Upper lobe of right lung (tissue), 1 donor: ENCODE measurements at regions not wholly inside any gene's neighbourhood (a gene's known extent, or its start where the extent isn't known, plus 50 kb on each side); places are given as distances from the start of the nearest gene placed in this dataset.

Experiments
- ATAC-seq: fragments of 200-7000 bp; cut with Tn5 transposase; one replicate; pipeline ENCODE4 v1.9.1; 2020; ENCODE audit warnings: mild to moderate bottlenecking, moderate library complexity
- DNase-seq: peaks from one replicate; pipeline ENCODE4 v3.0.0-alpha.2; 2020
- H3K27ac ChIP-seq: fragments of 200-600 bp; one replicate; pipeline ENCODE4 v1.8.0; 2022
- H3K27me3 ChIP-seq: fragments of 200-600 bp; one replicate; pipeline ENCODE4 v1.8.0; 2022; ENCODE audit warnings: mild to moderate bottlenecking
- H3K36me3 ChIP-seq: fragments of 200-600 bp; one replicate; pipeline ENCODE4 v1.8.0; 2022
- H3K4me1 ChIP-seq: fragments of 200-600 bp; one replicate; pipeline ENCODE4 v1.8.0; 2022
- H3K4me3 ChIP-seq: fragments of 200-600 bp; one replicate; pipeline ENCODE4 v1.8.0; 2022; ENCODE audit warnings: mild to moderate bottlenecking
- H3K9me3 ChIP-seq: fragments of 200-600 bp; one replicate; pipeline ENCODE4 v1.8.0; 2022
- intact Hi-C: fragments of 100-400 bp; cut with DNase I; formaldehyde crosslinking; loops from one replicate; pipeline ENCODE4 v1.11.0; 2022
- TF ChIP-seq, protein P1 (sequence below): fragments of 200-600 bp; IDR thresholded peaks from one replicate; pipeline ENCODE4 v1.8.0; 2022; ENCODE audit warnings: antibody characterized with exemption
- donor health status: DM: no; HTN: yes; CAD: no; lungs with severe emphysema.

DNA sequence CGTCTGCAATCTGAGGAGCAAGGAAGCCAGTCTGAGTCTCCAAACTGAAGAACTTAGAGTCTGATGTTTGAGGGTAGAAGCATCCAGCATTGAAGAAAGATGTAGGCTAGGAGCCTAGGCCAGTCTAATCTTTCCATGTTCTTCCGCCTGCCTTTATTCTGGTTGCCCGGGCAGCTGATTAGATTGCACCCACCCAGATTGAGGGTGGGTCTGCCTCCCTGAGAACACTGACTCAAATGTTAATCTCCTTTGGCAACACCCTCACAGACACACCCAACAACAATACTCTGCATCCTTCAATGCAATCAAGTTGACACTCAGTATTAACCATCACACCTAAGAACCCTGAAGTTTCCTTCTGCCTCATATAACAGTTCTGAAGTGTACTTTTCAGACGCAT is 350.1 kb downstream of the RFPL4B start:
- H3K27ac ChIP-seq: no peak overlapping the region
- intact Hi-C loops: no loop called here
- no peaks in the 10 kb centered on the region for H3K4me1 ChIP-seq
- no peaks in the 10 kb centered on the region for H3K9me3 ChIP-seq
- TF ChIP-seq, protein P1, sequence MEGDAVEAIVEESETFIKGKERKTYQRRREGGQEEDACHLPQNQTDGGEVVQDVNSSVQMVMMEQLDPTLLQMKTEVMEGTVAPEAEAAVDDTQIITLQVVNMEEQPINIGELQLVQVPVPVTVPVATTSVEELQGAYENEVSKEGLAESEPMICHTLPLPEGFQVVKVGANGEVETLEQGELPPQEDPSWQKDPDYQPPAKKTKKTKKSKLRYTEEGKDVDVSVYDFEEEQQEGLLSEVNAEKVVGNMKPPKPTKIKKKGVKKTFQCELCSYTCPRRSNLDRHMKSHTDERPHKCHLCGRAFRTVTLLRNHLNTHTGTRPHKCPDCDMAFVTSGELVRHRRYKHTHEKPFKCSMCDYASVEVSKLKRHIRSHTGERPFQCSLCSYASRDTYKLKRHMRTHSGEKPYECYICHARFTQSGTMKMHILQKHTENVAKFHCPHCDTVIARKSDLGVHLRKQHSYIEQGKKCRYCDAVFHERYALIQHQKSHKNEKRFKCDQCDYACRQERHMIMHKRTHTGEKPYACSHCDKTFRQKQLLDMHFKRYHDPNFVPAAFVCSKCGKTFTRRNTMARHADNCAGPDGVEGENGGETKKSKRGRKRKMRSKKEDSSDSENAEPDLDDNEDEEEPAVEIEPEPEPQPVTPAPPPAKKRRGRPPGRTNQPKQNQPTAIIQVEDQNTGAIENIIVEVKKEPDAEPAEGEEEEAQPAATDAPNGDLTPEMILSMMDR: no peak
- H3K27me3 ChIP-seq: no peaks in the 10 kb centered on the region
- DNase-seq (no peak), ATAC-seq (no peak)
- no peak overlapping the region for H3K4me3 ChIP-seq
- no peaks in the 10 kb centered on the region for H3K36me3 ChIP-seq

DNA sequence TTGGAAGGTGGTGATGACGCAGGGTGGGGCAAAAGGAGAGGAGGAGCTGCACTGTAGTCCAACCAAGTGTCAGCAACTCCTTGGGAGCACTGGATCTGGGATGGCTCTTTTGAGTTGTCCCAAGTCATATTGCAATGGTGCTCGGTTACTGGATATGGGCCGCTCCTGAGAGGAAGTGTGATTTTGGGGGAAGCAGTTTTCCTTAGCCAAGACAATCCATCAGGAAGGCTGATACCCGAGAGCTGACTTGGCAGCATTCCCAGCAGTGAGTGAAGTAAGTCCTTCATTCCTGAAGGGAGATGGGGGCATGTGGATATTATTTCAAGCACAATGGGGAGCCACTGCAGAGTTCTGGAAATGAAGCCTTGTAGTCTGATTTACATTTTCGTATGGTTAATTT is 354.1 kb downstream of the RFPL4B start:
- Histone ChIP-seq H3K27me3 (no peaks in the 10 kb centered on the region), H3K9me3 (no peaks in the 10 kb centered on the region), H3K4me3 (no peak overlapping the region), H3K36me3 (no peaks in the 10 kb centered on the region), H3K27ac (no peak overlapping the region), H3K4me1 (no peaks in the 10 kb centered on the region)
- intact Hi-C loops: no loop called here
- DNase-seq: no peak
- ATAC-seq: no peak
- TF ChIP-seq, protein P1: no peak

DNA sequence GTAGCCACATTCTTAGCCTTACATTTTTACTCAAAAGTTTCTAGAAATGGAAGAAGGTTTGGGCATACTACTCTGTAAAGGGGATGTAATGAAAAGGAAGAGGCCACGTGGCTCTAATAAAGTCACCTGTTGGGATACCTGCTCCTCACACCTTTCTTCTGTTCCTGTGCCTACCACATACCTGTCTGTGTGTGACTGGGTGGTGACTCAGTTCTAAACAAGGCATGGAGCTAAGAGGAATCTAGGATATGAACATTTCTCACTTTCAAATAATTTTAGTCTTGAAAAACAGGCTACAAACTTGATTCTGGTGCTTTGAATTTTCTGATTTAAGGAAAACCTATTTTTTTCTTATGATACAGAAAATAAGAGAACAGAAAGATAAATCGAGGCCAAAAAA is 363.6 kb downstream of the RFPL4B start:
- no peaks in the 10 kb centered on the region for H3K4me1 ChIP-seq
- intact Hi-C loops: no loop called here
- H3K4me3 ChIP-seq: no peak overlapping the region
- no peaks in the 10 kb centered on the region for H3K9me3 ChIP-seq
- TF ChIP-seq, protein P1: no peak
- no peaks in the 10 kb centered on the region for H3K27me3 ChIP-seq
- no peaks in the 10 kb centered on the region for H3K36me3 ChIP-seq
- H3K27ac ChIP-seq: no peak overlapping the region
- ATAC-seq (no peak), DNase-seq (no peak)

DNA sequence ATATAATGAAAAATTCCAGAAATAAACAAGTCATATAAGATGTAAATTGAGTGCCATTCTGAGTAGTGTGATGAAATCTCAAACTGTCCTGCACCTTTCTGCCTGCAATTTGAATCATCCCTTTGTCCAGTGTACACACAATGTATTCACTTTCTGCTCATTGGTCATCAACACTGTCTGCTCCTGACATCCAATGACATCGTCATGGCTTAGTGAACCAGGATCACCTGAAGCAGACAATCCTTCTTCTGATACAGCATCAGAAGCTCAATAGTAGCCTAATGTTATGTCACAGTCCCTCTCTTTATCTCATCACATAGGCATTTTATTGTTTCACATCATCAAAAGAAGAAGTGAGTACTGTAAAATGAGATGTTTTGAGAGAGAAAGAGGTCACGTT is 366.3 kb downstream of the RFPL4B start:
- intact Hi-C loops: no loop called here
- no peak for DNase-seq

DNA sequence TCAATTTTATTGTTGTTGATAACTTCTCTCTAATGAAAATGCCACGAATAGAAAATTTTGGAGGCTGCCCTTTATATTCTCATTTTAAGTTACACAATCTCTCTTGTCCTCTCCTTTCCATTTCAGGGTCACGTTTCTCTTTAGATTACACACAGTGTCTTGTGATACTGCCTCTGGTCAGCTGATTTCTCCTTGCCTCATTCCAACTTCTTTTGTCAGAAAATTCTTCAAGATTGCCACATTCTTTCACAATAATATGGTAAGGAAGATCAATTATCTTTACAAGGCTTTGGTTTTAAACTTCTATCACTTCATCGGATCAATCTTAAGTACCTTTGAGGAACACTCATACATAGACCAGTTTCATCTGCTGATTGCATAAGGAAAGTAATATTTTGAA is 370.3 kb downstream of the RFPL4B start:
- TF ChIP-seq, protein P1: no peak

More for the DNA sequence above, 366.3 kb downstream of the RFPL4B start:
- TF ChIP-seq, protein P1: no peak
- no peaks in the 10 kb centered on the region for H3K4me1 ChIP-seq
- no peak for ATAC-seq
- no peaks in the 10 kb centered on the region for H3K9me3 ChIP-seq
- H3K36me3 ChIP-seq: no peaks in the 10 kb centered on the region
- no peaks in the 10 kb centered on the region for H3K27me3 ChIP-seq
- no peak overlapping the region for H3K4me3 ChIP-seq
- H3K27ac ChIP-seq: no peak overlapping the region

DNA sequence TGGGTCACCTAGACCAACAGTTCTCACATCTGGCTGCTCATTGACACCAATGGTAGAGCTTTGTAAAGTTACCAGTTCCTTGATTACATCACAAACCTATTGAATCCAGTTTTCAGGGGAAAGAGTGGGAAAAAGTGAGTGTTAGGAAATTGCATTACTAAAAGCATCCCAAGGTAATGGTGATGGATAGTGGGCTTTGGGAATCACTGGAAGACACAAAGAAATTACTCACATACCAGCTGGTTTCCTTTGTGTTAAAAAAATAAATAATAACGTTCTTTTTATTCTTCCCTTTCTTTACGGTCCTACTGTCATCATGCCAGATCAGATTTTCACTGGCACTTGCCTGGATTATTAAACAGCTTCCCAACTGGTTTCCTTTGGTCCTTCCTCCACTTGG is 370.7 kb downstream of the RFPL4B start:
- no peaks in the 10 kb centered on the region for H3K27me3 ChIP-seq
- ATAC-seq: no peak
- no peak for DNase-seq

More for the DNA sequence above, 370.3 kb downstream of the RFPL4B start:
- H3K36me3 ChIP-seq: no peaks in the 10 kb centered on the region
- intact Hi-C loops: no loop called here
- H3K4me1 ChIP-seq: no peaks in the 10 kb centered on the region
- H3K4me3 ChIP-seq: no peak overlapping the region
- no peaks in the 10 kb centered on the region for H3K9me3 ChIP-seq
- no peak for ATAC-seq
- H3K27ac ChIP-seq: no peak overlapping the region
- no peak for DNase-seq
- no peaks in the 10 kb centered on the region for H3K27me3 ChIP-seq

More for the DNA sequence above, 370.7 kb downstream of the RFPL4B start:
- no peak overlapping the region for H3K27ac ChIP-seq
- H3K36me3 ChIP-seq: no peaks in the 10 kb centered on the region
- H3K4me1 ChIP-seq: no peaks in the 10 kb centered on the region
- TF ChIP-seq, protein P1: no peak
- H3K9me3 ChIP-seq: no peaks in the 10 kb centered on the region
- intact Hi-C loops: no loop called here
- H3K4me3 ChIP-seq: no peak overlapping the region
